GM12891 (cell line): ENCODE measurements at regions not wholly inside any gene's neighbourhood (a gene's known extent, or its start where the extent isn't known, plus 50 kb on each side); places are given as distances from the start of the nearest gene placed in this dataset.
"Not testable (repeated sequence)": the region's sequence is repeated elsewhere in the genome, so short reads cannot be mapped to it uniquely, and the experiment has no call there.

Experiments
- DNase-seq: peaks from one replicate; pipeline ENCODE4 v3.0.0; 2011; ENCODE audit warnings: low spot score; ENCODE audit not compliant: insufficient read length
- FAIRE-seq: peaks from 2 replicates; lab custom pipeline; 2011; peaks lifted over from hg19 to GRCh38; lab: Jason Lieb, UNC
- PAX5 ChIP-seq: IDR thresholded peaks from 2 replicates; pipeline ENCODE4 v1.6.1; 2011; ENCODE audit warnings: low read length, moderate library complexity, mild to moderate bottlenecking; ENCODE audit not compliant: insufficient read depth, severe bottlenecking
- POLR2A ChIP-seq: IDR thresholded peaks from 2 replicates; pipeline ENCODE4 v1.6.1; 2011; ENCODE audit warnings: low read depth, low read length, control low read depth
- POLR2AphosphoS5 ChIP-seq: IDR thresholded peaks from 2 replicates; pipeline ENCODE4 v1.6.1; 2011; ENCODE audit warnings: low read depth, low read length, control low read depth
- POU2F2 ChIP-seq: IDR thresholded peaks from 2 replicates; pipeline ENCODE4 v1.6.1; 2011; ENCODE audit warnings: low read depth, mild to moderate bottlenecking, control low read depth, low read length, moderate library complexity
- SPI1 ChIP-seq: IDR thresholded peaks from 2 replicates; pipeline ENCODE4 v1.6.1; 2011; ENCODE audit warnings: low read depth, low read length, control low read depth
- TAF1 ChIP-seq: IDR thresholded peaks from 2 replicates; pipeline ENCODE4 v1.6.1; 2011; ENCODE audit warnings: low read depth, low read length, control low read depth

DNA sequence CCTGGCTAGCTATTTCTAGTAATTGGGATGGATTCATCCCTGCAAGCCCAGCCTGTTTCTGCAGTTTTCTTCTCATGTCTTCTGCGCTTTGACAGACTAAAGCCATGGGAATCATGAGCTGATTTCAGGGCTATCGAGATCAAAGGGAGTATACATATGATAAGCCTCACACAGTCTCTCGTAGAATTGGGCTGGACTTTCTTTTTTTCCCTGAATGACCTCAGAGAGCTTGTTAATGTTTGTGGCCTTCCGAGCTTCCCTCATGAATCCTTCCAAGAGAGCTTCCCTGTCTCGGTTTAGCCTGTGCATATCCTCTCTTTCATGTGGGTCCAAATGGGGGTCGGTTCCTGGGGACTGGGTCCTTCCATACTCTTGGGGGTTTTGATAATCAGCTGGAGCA, 130.3 kb downstream of the ADRA2C start:
- FAIRE-seq = no peak
- TF ChIP-seq TAF1 = no peak
- no peak for TF ChIP-seq SPI1
- TF ChIP-seq POLR2AphosphoS5 = no peak
- TF ChIP-seq PAX5 = no peak
- no peak for TF ChIP-seq POU2F2
- no peak for TF ChIP-seq POLR2A
- DNase-seq = no peak

DNA sequence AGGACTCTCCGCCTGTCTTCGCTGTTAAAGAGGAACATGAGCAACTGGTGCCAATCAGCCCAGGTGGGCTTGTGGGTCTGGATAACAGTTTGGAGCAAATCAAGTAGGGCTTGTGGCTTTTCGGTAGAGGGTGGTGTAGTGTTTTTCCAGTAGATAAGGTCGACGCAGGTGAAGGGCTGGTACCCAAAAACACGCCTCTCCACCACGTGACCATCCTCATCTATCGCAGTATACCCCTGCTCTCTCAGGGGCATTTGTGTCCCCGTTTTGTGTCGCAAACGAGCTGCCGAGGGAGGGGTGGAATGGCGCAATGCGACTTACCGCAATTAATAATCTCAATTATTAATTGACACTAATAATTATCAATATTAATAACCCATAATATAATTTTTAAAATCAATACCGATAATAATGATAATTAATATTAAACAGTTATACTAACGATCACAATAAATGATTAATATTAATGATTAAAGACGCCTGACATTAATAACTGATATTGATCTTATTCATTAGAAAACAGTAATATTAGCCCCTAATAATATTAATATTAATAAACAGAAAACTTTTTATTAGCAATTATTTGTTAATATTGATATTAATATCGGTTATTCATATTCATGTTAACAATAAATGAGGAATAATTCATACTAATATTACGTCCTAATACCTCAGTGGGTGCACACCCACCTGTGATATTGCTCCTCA, 130.8 kb downstream of the ADRA2C start:
- DNase-seq, FAIRE-seq: not testable (repeated sequence)

DNA sequence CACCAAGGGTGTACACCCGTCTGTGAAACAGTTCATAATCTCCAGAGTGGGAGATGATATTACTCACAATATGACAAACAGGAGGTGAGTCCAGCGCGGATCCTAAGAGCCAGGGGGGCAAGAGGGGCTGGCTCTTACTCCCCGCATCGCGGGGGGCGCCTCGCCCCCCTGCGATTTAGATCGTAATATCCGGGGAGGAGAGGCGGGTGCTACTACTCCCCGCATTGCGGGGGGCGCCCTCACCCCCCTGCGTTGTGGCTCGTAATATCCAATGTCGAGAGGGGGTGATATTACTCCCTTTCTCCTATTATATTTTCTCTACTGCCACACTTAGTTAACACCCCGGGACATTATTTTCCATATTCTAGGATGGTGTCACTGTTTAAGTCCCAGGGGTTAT, 131.9 kb downstream of the ADRA2C start:
- TF ChIP-seq POLR2A = no peak
- no peak for TF ChIP-seq PAX5
- TF ChIP-seq POLR2AphosphoS5 = no peak
- no peak for TF ChIP-seq TAF1
- TF ChIP-seq SPI1 = no peak
- TF ChIP-seq POU2F2 = no peak
- DNase-seq = no peak
- FAIRE-seq = no peak

DNA sequence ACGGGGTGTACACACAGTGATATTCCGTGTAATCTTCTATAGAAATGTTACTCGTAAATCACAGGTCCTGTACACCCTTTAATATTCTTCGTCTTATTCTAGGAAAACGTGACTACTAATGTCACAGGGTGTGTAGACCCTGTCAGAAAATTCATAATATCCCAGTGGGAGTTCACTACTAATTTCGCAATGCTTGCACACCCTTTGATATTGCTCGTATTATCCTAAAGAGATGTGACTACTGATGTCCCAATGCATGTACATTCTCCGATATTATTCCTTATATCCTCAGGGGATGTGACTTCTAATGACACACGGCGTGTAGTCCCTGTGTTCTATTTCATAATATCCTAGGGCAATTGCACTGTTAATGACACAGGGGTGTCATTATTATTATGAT, 132.7 kb downstream of the ADRA2C start:
- not testable (repeated sequence) for FAIRE-seq, DNase-seq

DNA sequence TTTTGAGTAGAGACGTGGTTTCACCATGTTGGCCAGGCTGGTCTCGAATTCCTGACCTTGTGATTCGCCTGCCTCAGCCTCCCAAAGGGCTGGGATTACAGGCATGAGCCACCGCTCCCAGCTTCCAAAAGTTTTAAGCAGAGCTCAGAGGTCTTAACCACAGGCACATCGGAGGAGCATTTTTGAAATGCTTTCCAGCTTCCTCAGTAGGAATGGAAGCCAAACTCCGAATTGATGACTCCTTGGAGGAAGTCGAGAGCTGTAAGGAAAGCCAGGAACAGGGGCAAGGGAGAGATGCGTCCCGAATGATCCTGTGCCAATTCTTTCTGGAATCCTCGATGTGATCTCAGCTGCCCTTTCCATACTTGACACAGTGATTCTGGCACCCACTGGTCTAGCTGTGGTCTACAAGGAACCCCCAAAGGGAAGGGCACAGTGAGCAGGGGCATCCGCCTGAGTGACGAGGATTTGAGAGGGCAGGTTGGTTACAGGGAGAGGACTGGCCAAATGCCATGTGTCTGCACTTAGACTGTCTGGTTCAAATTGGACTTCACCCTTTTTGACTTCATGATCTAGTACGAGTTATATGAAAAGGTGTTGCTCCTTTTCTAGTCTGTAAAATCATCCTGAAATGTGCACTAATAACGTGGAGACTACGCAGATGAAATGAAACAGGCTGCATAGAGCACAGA, 138.2 kb downstream of the ADRA2C start:
- not testable (repeated sequence) for FAIRE-seq

DNA sequence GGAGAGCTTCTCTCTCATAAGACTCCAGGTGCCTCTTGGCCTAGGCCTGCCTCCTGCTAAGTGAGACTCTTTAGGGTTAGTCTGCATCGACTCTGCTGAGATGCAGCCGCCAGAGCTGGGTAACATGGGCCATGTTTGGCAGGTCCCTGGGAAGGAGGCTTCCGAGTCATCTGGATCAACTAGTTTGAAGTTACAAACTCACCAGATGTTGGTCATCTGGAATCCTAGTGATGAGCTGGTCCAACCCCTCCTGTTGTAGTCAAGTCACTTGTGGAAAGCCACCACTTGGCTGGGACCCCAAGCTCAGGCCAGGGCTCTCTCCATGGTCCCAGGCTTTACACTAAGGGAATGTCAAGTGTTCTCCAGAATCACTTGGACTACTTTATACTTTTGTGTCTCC, 143.4 kb downstream of the ADRA2C start:
- not testable (repeated sequence) for DNase-seq, FAIRE-seq

More for the DNA sequence above, 138.2 kb downstream of the ADRA2C start:
- not testable (repeated sequence) for DNase-seq

DNA sequence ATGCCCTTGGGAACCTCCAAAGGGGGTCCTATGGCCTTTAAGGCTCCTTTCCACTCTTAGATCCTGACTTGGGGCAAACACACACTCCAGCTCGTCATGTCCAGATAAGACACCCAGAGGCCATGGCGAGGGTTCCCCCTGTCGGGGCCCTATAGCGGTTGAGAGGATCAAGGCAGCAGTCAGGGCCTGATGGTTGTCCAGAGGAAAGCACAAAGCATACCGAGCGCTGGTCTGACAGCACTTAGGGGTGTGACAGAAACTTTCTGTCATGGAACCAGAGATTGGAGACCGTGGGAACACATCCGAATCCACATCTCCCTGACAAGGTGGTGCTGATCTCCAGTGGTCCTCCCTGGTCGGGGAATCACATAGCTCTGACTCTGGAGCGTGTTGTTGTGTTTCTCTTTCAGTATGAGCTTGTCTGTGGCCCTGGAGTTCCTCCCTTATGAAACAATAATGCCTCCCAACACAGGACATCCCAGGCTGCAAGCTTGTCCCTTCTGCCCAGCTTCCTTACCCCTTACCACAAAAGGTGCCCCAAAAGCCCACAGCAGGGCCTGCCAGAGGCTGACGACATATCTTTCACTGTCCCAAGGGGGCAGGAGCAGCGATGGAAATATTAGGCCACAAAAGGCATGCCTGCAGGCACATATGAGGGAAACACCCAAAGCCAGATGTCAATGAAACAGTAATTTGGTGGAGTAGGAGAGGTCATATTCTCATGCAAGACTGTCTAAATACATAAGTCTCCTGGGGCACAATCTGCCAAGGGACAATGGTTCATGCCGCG, 144.2 kb downstream of the ADRA2C start:
- not testable (repeated sequence) for FAIRE-seq

DNA sequence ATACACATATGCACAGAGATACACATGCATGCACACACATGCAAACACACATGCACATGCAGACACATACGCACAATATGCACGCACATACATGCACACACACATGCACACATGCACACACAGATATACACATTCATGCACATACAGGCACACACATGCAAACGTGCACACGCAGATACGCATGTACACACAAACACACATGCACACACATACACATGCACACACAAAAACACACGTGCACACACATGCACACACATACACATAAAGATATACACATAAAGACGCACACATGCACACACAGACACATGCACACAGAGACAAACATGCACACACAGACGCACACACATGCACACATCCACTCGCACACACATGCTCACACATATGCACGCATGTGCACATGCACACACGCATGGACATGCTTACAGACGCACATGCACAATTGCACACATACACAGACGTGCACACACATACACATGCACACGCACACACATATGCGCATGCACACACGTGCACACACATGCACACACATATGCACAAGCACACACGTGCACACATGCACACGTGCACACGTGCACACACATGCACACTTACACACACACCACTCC, 145.2 kb downstream of the ADRA2C start:
- no peak for DNase-seq
- TF ChIP-seq TAF1 = no peak
- FAIRE-seq = peak; percentile 54

More for the DNA sequence above, 144.2 kb downstream of the ADRA2C start:
- DNase-seq = not testable (repeated sequence)

DNA sequence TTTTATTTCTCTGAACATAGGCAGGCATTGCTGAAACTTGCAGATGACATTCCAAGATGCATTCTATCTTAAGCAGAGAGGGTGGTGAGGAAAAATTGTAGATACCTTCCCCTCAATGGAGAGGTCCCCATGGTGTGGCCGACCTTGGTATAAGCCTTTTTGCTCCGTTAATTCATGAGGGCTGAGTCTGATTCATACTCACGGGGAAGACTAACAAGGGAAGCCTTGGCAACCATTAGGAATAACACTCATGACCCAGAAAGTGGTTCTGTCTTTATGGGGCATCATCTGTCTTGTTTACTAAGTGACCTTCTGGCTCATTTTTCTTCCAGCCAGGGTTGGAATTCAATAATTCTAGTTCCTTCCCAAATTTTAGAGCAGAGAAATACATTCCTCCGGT, 148.3 kb downstream of the ADRA2C start:
- FAIRE-seq, DNase-seq: not testable (repeated sequence)

DNA sequence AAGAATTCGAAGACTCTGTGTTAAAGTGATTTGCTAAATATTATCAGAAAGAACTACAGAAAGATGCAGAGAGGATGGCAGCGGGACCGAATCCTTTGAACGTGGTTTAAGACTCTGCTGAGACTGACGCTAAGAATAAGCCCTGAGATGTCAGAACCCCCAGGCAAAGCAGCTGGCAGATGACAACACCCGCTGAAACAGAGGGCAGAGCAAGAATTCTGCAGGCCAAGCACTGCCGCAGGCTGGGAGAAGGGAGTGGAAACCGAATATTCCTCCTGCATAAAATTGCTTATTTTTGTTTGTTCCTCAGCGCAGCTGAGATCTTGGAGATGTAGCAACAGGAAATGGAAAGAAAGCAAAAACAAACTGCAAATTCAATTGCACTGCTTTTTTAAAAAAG, 153.3 kb downstream of the ADRA2C start:
- not testable (repeated sequence) for DNase-seq, FAIRE-seq

DNA sequence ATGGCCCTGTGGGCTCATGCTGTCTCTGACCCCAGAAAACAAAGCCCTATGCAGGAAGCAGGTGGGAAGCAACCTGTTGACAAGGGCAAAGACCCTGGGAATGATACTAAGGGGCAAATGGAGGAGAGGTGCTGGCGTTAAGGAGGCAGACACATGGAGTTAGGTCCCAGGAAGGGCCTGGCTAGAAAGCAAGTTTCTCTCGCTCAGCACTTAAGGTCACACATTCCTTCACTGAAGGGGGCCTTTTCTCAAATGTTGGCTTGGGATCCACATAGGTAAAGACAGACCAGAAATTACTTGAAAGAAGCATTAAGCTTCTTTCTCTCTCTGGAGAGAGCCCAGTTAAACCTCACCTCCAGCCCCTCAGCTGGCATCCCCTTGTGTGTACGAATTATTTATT, 155.7 kb downstream of the ADRA2C start:
- DNase-seq, FAIRE-seq: not testable (repeated sequence)

DNA sequence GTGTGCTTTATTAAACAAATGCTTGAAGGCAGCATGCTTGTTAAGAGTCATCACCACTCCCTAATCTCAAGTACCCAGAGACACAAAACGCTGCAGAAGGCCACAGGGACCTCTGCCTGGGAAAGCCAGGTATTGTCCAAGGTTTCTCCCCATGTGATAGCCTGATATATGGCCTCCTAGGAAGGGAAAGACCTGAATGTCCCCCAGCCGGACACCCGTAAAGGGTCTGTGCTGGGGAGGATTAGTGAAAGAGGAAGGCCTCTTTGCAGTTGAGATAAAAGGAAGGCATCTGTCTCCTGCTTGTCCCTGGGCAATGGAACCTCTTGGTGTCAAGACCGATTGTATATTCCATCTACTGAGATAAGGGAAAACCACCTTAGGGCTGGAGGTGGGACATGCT, 159.7 kb downstream of the ADRA2C start:
- not testable (repeated sequence) for FAIRE-seq, DNase-seq

DNA sequence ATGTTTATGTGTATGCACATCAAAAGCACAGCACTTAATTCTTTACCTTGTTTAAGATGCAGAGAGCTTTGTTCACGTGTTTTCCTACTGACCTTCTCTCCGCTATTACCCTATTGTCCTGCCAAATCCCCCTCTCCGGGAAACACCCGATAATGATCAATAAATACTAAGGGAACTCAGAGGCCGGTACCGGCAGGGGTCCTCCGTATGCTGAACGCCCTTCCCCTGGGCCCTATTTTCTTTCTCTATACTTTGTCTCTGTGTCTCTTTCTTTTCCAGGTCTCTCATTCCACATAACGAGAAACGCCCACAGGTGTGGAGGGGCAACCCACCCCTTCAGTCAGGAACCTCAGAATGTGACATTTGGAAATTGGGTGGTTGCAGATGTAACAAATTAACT, 160.1 kb downstream of the ADRA2C start:
- not testable (repeated sequence) for FAIRE-seq, DNase-seq

DNA sequence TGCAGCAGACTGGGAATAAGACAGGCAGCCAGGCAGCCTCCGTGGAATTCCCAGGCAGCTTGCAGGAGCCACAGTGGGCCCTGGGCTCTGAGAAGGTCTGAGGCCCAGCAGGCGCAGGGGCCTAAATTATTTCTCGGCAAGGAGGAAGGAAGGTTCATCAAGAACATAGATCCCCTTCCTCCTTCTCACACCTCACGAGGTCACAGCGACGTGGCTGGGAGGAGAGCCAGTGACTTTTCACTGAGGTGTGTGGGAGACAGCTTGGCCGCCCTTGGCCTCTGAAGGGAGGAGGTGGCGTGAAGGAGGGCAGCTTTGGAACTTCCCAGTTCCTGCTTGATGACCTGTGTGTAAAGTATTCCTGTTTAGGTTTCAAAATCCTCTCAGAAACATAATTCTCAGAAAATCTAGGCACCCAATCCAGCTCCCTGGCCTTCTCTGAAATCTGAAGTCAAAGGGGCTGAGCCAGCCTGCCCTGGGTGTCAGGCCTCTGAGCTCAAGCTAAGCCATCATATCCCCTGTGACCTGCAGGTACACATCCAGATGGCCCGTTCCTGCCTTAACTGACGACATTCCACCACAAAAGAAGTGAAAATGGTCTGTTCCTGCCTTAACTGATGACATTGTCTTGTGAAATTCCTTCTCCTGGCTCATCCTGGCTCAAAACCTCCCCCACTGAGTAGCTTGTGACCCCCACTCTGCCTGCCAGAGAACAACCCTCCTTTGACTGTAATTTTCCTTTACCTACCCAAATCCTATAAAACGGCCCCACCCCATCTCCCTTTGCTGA, 161.0 kb downstream of the ADRA2C start:
- FAIRE-seq, DNase-seq: not testable (repeated sequence)

DNA sequence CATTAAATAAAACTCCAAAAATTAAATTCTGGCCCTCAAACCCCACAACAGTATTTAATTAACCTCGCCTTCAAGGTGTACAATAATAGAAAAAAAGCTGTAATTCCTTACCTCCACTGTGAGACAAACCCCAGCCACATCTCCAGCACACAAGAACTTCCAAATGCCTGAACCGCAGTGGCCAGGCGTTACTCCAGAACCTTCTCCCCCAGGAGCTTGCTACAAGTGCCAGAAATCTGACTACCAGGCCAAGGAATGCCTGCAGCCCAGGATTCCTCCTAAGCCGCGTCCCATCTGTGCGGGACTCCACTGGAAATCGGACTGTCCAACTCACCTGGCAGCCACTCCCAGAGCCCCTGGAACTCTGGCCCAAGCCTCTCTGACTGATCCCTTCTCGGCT, 163.2 kb downstream of the ADRA2C start:
- DNase-seq, FAIRE-seq: not testable (repeated sequence)

DNA sequence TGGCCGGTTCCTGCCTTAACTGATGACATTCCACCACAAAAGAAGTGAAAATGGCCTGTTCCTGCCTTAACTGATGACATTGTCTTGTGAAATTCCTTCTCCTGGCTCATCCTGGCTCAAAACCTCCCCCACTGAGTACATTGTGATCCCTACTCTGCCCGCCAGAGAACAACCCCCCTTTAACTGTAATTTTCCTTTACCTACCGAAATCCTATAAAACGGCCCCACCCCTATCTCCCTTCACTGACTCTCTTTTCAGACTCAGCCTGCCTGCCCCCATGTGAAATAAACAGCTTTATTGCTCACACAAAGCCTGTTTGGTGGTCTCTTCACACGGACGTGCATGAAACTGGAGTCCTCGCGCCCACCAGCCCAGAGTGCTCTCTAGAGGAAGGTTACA, 166.5 kb downstream of the ADRA2C start:
- not testable (repeated sequence) for DNase-seq, FAIRE-seq

DNA sequence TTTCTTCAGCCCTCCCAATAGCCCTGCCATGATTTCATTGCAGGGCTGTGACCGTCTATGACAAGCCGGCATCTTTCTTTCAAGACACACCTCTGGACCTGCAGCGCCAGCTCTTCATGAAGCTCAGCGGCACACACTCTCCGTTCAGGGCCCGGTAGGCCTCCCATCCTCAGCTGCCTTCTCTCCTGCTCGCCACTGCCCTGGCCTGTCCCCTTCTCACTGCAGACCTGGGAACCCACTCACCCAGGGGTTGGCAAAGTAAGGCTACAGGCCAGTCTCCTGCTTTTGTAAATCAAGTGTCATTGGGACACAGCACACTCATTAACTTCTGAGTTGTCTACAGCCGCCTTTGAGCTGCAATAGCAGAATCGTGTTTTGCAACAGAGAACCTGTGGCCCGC, 169.2 kb downstream of the ADRA2C start:
- DNase-seq, FAIRE-seq: not testable (repeated sequence)
